WTC11 (cell line): ENCODE measurements at regions not wholly inside any gene's neighbourhood (a gene's known extent, or its start where the extent isn't known, plus 50 kb on each side); places are given as distances from the start of the nearest gene placed in this dataset.

Experiments used
- ATAC-seq: fragments of 200-7000 bp; cut with Tn5 transposase; 2 replicates; pipeline ENCODE4 v1.10.0; 2021; ENCODE audit warnings: mild to moderate bottlenecking, moderate library complexity
- CTCF ChIA-PET: fragments of 300-600 bp; sonication (Branson Sonifier 250); formaldehyde crosslinking; loops from one replicate; lab custom pipeline; 2021; ENCODE audit warnings: antibody characterized with exemption; lab: Charles Lee
- POLR2A ChIA-PET: fragments of 350-600 bp; sonication (Branson Sonifier 250); formaldehyde crosslinking; loops from one replicate; lab custom pipeline; 2021; ENCODE audit warnings: antibody characterized with exemption; lab: Charles Lee
- DNase-seq: peaks from one replicate; pipeline ENCODE4 v3.0.0; 2021; ENCODE audit warnings: low spot score
- H3K27ac Mint-ChIP-seq: 2 replicates; pipeline ENCODE4 v1.8.0; 2021; ENCODE audit warnings: mixed read lengths
- H3K27me3 Mint-ChIP-seq: 2 replicates; pipeline ENCODE4 v1.8.0; 2021; ENCODE audit warnings: low read depth, mild to moderate bottlenecking, moderate library complexity, mixed read lengths
- H3K36me3 Mint-ChIP-seq: 2 replicates; pipeline ENCODE4 v1.8.0; 2021; ENCODE audit warnings: mixed read lengths
- H3K4me1 Mint-ChIP-seq: 2 replicates; pipeline ENCODE4 v1.8.0; 2022; ENCODE audit warnings: mixed read lengths
- H3K4me3 Mint-ChIP-seq: 2 replicates; pipeline ENCODE4 v1.8.0; 2021; ENCODE audit warnings: mild to moderate bottlenecking, moderate library complexity, mixed read lengths
- H3K9me3 Mint-ChIP-seq: 2 replicates; pipeline ENCODE4 v1.8.0; 2021; ENCODE audit warnings: mixed read lengths
- AFF4 ChIP-seq: sonication (generic); formaldehyde crosslinking; IDR thresholded peaks from 2 replicates; pipeline ENCODE4 v1.8.1; 2023; ENCODE audit warnings: mild to moderate bottlenecking, missing genetic modification reagents, borderline replicate concordance
- AR ChIP-seq: fragments of 250-450 bp; sonication (Bioruptor Pico); IDR thresholded peaks from 2 replicates; pipeline ENCODE4 v1.9.0; 2021; ENCODE audit warnings: mild to moderate bottlenecking
- CDX4 ChIP-seq: fragments of 250-450 bp; sonication (Bioruptor Pico); IDR thresholded peaks from 2 replicates; pipeline ENCODE4 v1.9.0; 2021; ENCODE audit warnings: moderate library complexity, mild to moderate bottlenecking, inconsistent platforms, borderline replicate concordance
- ERG ChIP-seq: fragments of 250-450 bp; sonication (Bioruptor Pico); IDR thresholded peaks from 2 replicates; pipeline ENCODE4 v1.8.0; 2021; ENCODE audit warnings: mild to moderate bottlenecking
- FOXK1 ChIP-seq: sonication (generic); formaldehyde crosslinking; IDR thresholded peaks from 2 replicates; pipeline ENCODE4 v1.8.0; 2022; ENCODE audit warnings: mild to moderate bottlenecking, moderate library complexity, missing genetic modification reagents
- FOXP1 ChIP-seq: sonication (generic); formaldehyde crosslinking; IDR thresholded peaks from 2 replicates; pipeline ENCODE4 v1.8.0; 2022; ENCODE audit warnings: missing genetic modification reagents, mild to moderate bottlenecking, moderate library complexity, borderline replicate concordance
- FOXP4 ChIP-seq: sonication (generic); formaldehyde crosslinking; IDR thresholded peaks from 2 replicates; pipeline ENCODE4 v1.8.0; 2022; ENCODE audit warnings: mild to moderate bottlenecking, missing genetic modification reagents
- HMGA2 ChIP-seq: fragments of 250-450 bp; sonication (Bioruptor Pico); IDR thresholded peaks from 2 replicates; pipeline ENCODE4 v1.4.0; 2021; ENCODE audit warnings: mild to moderate bottlenecking, moderate library complexity
- MAX ChIP-seq: sonication (generic); formaldehyde crosslinking; IDR thresholded peaks from 2 replicates; pipeline ENCODE4 v1.8.0; 2022; ENCODE audit warnings: mild to moderate bottlenecking, missing genetic modification reagents
- TCF7 ChIP-seq: sonication (generic); formaldehyde crosslinking; IDR thresholded peaks from 2 replicates; pipeline ENCODE4 v1.8.0; 2022; ENCODE audit warnings: mild to moderate bottlenecking, low read depth, missing genetic modification reagents, moderate library complexity
- ZMAT4 ChIP-seq: fragments of 250-450 bp; sonication (Bioruptor Pico); IDR thresholded peaks from 2 replicates; pipeline ENCODE4 v1.9.0; 2021; ENCODE audit warnings: mild to moderate bottlenecking
- ZNF219 ChIP-seq: sonication (generic); formaldehyde crosslinking; IDR thresholded peaks from 2 replicates; pipeline ENCODE4 v1.8.0; 2023; ENCODE audit warnings: missing genetic modification reagents, mild to moderate bottlenecking, borderline replicate concordance
- ZNF281 ChIP-seq: sonication (generic); formaldehyde crosslinking; IDR thresholded peaks from 2 replicates; pipeline ENCODE4 v1.8.0; 2023; ENCODE audit warnings: mild to moderate bottlenecking, missing genetic modification reagents
- ZNF532 ChIP-seq: fragments of 250-450 bp; sonication (Bioruptor Pico); IDR thresholded peaks from 2 replicates; pipeline ENCODE4 v1.9.0; 2021; ENCODE audit warnings: mild to moderate bottlenecking, borderline replicate concordance
- ZNF671 ChIP-seq: fragments of 250-450 bp; sonication (Bioruptor Pico); IDR thresholded peaks from 2 replicates; pipeline ENCODE4 v1.8.0; 2021; ENCODE audit warnings: mild to moderate bottlenecking

- TF ChIP-seq ZNF281 (CRISPR knock-in tag) (no peak), ZNF532 (no peak), ZNF219 (no peak), FOXP4 (CRISPR knock-in tag) (no peak), HMGA2 (CRISPR knock-in tag) (no peak)
Measured at GRCh38 chr4:115944146-115944905, 830.9 kb upstream of the NDST4 start (continued).

- no peak overlapping the region for H3K4me3 Mint-ChIP-seq
- no peak for ATAC-seq
- H3K27me3 Mint-ChIP-seq, result no peaks in the 10 kb centered on the region
- H3K36me3 Mint-ChIP-seq, result peaks cover 6% of the 10 kb centered on the region
- POLR2A ChIA-PET, result no interaction called here
- H3K27ac Mint-ChIP-seq, result no peak overlapping the region
- DNase-seq, result no peak
- H3K9me3 Mint-ChIP-seq, result peaks cover 8% of the 10 kb centered on the region
- CTCF ChIA-PET, result no interaction called here
- no peaks in the 10 kb centered on the region for H3K4me1 Mint-ChIP-seq
- TF ChIP-seq TCF7 (no peak), MAX (CRISPR knock-in tag) (no peak), ZMAT4 (no peak), AFF4 (CRISPR knock-in tag) (no peak), CDX4 (no peak), AR (CRISPR knock-in tag) (no peak), FOXK1 (CRISPR knock-in tag) (no peak), FOXP1 (CRISPR knock-in tag) (no peak), ERG (CRISPR knock-in tag) (no peak), ZNF671 (CRISPR knock-in tag) (no peak)
Measured at GRCh38 chr4:115938764-115939443, 825.5 kb upstream of the NDST4 start.
